ENCODE measurements at regions not wholly inside any gene's neighbourhood (a gene's known extent, or its start where the extent isn't known, plus 50 kb on each side); places are given as distances from the start of the nearest gene placed in this dataset.
"Not testable (repeated sequence)": the region's sequence is repeated elsewhere in the genome, so short reads cannot be mapped to it uniquely, and the experiment has no call there.

GRCh38 chr7:93663561-93664299, 89.2 kb upstream of the CALCR start:
- Mint-ChIP-seq H3K27me3 (ENCODE audit: low read depth in 3 of 3) (peaks cover 0 to 2% (median 0%) of the 10 kb centered on the region in 3 donors), H3K36me3 (no peaks in the 10 kb centered on the region), H3K4me1 (no peaks in the 10 kb centered on the region), H3K9me3 (peaks cover 4 to 15% (median 8%) of the 10 kb centered on the region in 6 donors), H3K27ac (no peak overlapping the region), H3K4me3 (no peak overlapping the region)
- DNase-seq = no peak

- not testable (repeated sequence) for DNase-seq; H3K27me3 Mint-ChIP-seq (ENCODE audit: low read depth in 3 of 3); H3K4me3 Mint-ChIP-seq; H3K27ac Mint-ChIP-seq; H3K36me3 Mint-ChIP-seq; H3K4me1 Mint-ChIP-seq
- H3K9me3 Mint-ChIP-seq = peaks cover 4 to 19% (median 10%) of the 10 kb centered on the region in 6 donors
These were observed 83.6 kb upstream of the CALCR start for GRCh38 chr7:93658163-93658562.

GRCh38 chr7:93651603-93652159, 77.2 kb upstream of the CALCR start:
- H3K36me3 Mint-ChIP-seq = no peaks in the 10 kb centered on the region
- H3K4me1 Mint-ChIP-seq = no peaks in the 10 kb centered on the region
- DNase-seq = no peak
- H3K27ac Mint-ChIP-seq = no peak overlapping the region
- H3K4me3 Mint-ChIP-seq = no peak overlapping the region
- H3K27me3 Mint-ChIP-seq (ENCODE audit: low read depth in 3 of 3) = no peaks in the 10 kb centered on the region
- H3K9me3 Mint-ChIP-seq = peaks cover 0 to 4% (median under 1%) of the 10 kb centered on the region in 6 donors

GRCh38 chr7:93646538-93646937, 72.0 kb upstream of the CALCR start:
- Mint-ChIP-seq H3K36me3 (no peaks in the 10 kb centered on the region), H3K4me3 (no peak overlapping the region), H3K27me3 (ENCODE audit: low read depth in 3 of 3) (no peaks in the 10 kb centered on the region), H3K4me1 (no peaks in the 10 kb centered on the region), H3K9me3 (peaks cover 0 to 2% (median 0%) of the 10 kb centered on the region in 6 donors), H3K27ac (no peak overlapping the region)
- no peak for DNase-seq

GRCh38 chr7:93636276-93636675, 61.8 kb upstream of the CALCR start:
- Mint-ChIP-seq H3K36me3 (no peaks in the 10 kb centered on the region), H3K9me3 (peaks cover 0 to 4% (median 0%) of the 10 kb centered on the region in 6 donors), H3K27me3 (ENCODE audit: low read depth in 3 of 3) (no peaks in the 10 kb centered on the region)

GRCh38 chr7:93632371-93632770, 57.8 kb upstream of the CALCR start:
- Mint-ChIP-seq H3K27me3 (ENCODE audit: low read depth in 3 of 3) (peaks cover 0 to 2% (median 0%) of the 10 kb centered on the region in 3 donors), H3K9me3 (peaks cover 0 to 4% (median 0%) of the 10 kb centered on the region in 6 donors), H3K4me1 (no peaks in the 10 kb centered on the region), H3K4me3 (no peak overlapping the region), H3K36me3 (no peaks in the 10 kb centered on the region), H3K27ac (no peak overlapping the region)
- no peak for DNase-seq

More at GRCh38 chr7:93636276-93636675, 61.8 kb upstream of the CALCR start:
- Mint-ChIP-seq H3K27ac (no peak overlapping the region), H3K4me1 (no peaks in the 10 kb centered on the region), H3K4me3 (no peak overlapping the region)
- DNase-seq = no peak

GRCh38 chr7:93629291-93629801, 54.8 kb upstream of the CALCR start:
- no peak overlapping the region for H3K4me3 Mint-ChIP-seq
- no peak overlapping the region for H3K27ac Mint-ChIP-seq
- H3K36me3 Mint-ChIP-seq = no peaks in the 10 kb centered on the region
- H3K9me3 Mint-ChIP-seq = peaks cover 0 to 4% (median 0%) of the 10 kb centered on the region in 6 donors
- no peak for DNase-seq
- H3K27me3 Mint-ChIP-seq (ENCODE audit: low read depth in 3 of 3) = peaks cover 0 to 2% (median 0%) of the 10 kb centered on the region in 3 donors
- no peaks in the 10 kb centered on the region for H3K4me1 Mint-ChIP-seq

GRCh38 chr7:93626869-93627268, 52.3 kb upstream of the CALCR start:
- no peak overlapping the region for H3K27ac Mint-ChIP-seq
- H3K27me3 Mint-ChIP-seq (ENCODE audit: low read depth in 3 of 3) = peaks cover 0 to 2% (median 0%) of the 10 kb centered on the region in 3 donors
- H3K4me1 Mint-ChIP-seq = no peaks in the 10 kb centered on the region
- no peak overlapping the region for H3K4me3 Mint-ChIP-seq
- H3K36me3 Mint-ChIP-seq = no peaks in the 10 kb centered on the region
- DNase-seq = no peak
- H3K9me3 Mint-ChIP-seq = peaks cover 0 to 3% (median 0%) of the 10 kb centered on the region in 6 donors

Data from immature natural killer cell (primary cell).